Hepatocyte (in vitro differentiated cells): ENCODE measurements at regions not wholly inside any gene's neighbourhood (a gene's known extent, or its start where the extent isn't known, plus 50 kb on each side); places are given as distances from the start of the nearest gene placed in this dataset.

Source experiments
- DNase-seq: peaks from one replicate; pipeline ENCODE4 v3.0.0-alpha.2; 2016; ENCODE audit warnings: low spot score
- H2AFZ ChIP-seq: fragments of 200-600 bp; sonication (generic); 2 replicates; pipeline ENCODE4 v1.6.0; 2016; ENCODE audit warnings: antibody characterized with exemption, mild to moderate bottlenecking
- H3K27ac ChIP-seq: fragments of 200-600 bp; sonication (generic); 2 replicates; pipeline ENCODE4 v1.5.1; 2016; ENCODE audit warnings: mild to moderate bottlenecking
- H3K27me3 ChIP-seq: fragments of 200-600 bp; sonication (generic); 2 replicates; pipeline ENCODE4 v1.6.1; 2016
- H3K36me3 ChIP-seq: fragments of 200-600 bp; sonication (generic); replicated peaks from 2 replicates; pipeline ENCODE4 v1.5.1; 2016; ENCODE audit warnings: low read depth; ENCODE audit not compliant: insufficient read depth
- H3K4me1 ChIP-seq: fragments of 200-600 bp; sonication (generic); 2 replicates; pipeline ENCODE4 v1.5.1; 2016; ENCODE audit warnings: mild to moderate bottlenecking, moderate library complexity; ENCODE audit not compliant: insufficient read depth
- H3K4me2 ChIP-seq: fragments of 200-600 bp; sonication (generic); 2 replicates; pipeline ENCODE4 v1.6.0; 2016
- H3K4me3 ChIP-seq: fragments of 200-600 bp; sonication (generic); 2 replicates; pipeline ENCODE4 v1.5.1; 2016; ENCODE audit warnings: mild to moderate bottlenecking
- H3K79me2 ChIP-seq: fragments of 200-600 bp; sonication (generic); 2 replicates; pipeline ENCODE4 v1.6.0; 2017; ENCODE audit warnings: mild to moderate bottlenecking
- H3K9me2 ChIP-seq: fragments of 200-600 bp; sonication (generic); replicated peaks from 2 replicates; pipeline ENCODE4 v1.6.0; 2017; ENCODE audit warnings: mild to moderate bottlenecking; ENCODE audit not compliant: insufficient read depth
- H3K9me3 ChIP-seq: fragments of 200-600 bp; sonication (generic); 2 replicates; pipeline ENCODE4 v1.5.1; 2016; ENCODE audit warnings: low read depth, mild to moderate bottlenecking
- H4K20me1 ChIP-seq: fragments of 200-600 bp; sonication (generic); 2 replicates; pipeline ENCODE4 v1.6.0; 2016; ENCODE audit warnings: mild to moderate bottlenecking; ENCODE audit not compliant: insufficient read depth, poor library complexity, severe bottlenecking
- EZH2 ChIP-seq: fragments of 200-600 bp; sonication (generic); IDR thresholded peaks from 2 replicates; pipeline ENCODE4 v1.6.1; 2016; ENCODE audit warnings: antibody characterized with exemption, mild to moderate bottlenecking, borderline replicate concordance
- EZH2phosphoT487 ChIP-seq: fragments of 200-600 bp; sonication (generic); IDR thresholded peaks from one replicate; pipeline ENCODE4 v1.6.1; 2018; ENCODE audit warnings: antibody characterized with exemption, mild to moderate bottlenecking, low read depth, moderate library complexity; ENCODE audit not compliant: unreplicated experiment, severe bottlenecking
- WGBS: methylation state at CpG from one replicate; pipeline ENCODE4 v1.1.6; 2016; ENCODE audit warnings: low lambda C conversion rate; ENCODE audit errors: missing lambda C conversion rate; 5-methylcytosine and 5-hydroxymethylcytosine counted together
- TF ChIP-seq, protein P1 (sequence below): fragments of 200-600 bp; sonication (generic); IDR thresholded peaks from 2 replicates; pipeline ENCODE4 v1.5.1; 2016; ENCODE audit warnings: antibody characterized with exemption, mild to moderate bottlenecking; ENCODE audit not compliant: poor library complexity

DNA sequence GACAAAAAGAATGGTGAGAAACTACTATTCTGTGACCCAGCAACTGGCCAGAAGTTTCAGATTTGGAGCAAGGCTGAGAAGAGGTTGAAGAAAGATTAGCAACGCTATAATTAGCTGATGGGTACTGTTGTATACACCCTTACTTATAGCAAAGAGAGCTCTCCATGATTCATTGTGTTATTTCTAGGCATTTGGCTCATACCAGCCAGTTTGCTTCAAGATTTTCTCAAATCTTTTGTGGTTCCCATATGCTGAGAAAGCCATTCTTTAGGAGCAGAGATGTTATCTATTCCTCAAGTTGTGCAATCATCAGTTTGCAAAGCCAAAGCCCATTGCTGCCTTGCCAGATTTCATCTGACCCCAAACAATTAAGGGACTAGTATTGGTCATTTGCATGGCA is 179.4 kb downstream of the ETS1 start:
- H4K20me1 ChIP-seq, result no peaks in the 10 kb centered on the region
- peak overlapping the region; percentile 21 for H3K27ac ChIP-seq
- WGBS, result 68% methylated on average over 1 of the region's 1 CpG
- H3K4me2 ChIP-seq, result no peak overlapping the region
- peaks cover 17% of the 10 kb centered on the region for H3K4me1 ChIP-seq
- H3K9me2 ChIP-seq, result no peaks in the 10 kb centered on the region
- no peak for TF ChIP-seq EZH2
- TF ChIP-seq, protein P1, sequence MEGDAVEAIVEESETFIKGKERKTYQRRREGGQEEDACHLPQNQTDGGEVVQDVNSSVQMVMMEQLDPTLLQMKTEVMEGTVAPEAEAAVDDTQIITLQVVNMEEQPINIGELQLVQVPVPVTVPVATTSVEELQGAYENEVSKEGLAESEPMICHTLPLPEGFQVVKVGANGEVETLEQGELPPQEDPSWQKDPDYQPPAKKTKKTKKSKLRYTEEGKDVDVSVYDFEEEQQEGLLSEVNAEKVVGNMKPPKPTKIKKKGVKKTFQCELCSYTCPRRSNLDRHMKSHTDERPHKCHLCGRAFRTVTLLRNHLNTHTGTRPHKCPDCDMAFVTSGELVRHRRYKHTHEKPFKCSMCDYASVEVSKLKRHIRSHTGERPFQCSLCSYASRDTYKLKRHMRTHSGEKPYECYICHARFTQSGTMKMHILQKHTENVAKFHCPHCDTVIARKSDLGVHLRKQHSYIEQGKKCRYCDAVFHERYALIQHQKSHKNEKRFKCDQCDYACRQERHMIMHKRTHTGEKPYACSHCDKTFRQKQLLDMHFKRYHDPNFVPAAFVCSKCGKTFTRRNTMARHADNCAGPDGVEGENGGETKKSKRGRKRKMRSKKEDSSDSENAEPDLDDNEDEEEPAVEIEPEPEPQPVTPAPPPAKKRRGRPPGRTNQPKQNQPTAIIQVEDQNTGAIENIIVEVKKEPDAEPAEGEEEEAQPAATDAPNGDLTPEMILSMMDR, result no peak
- no peak for TF ChIP-seq EZH2phosphoT487
- H3K36me3 ChIP-seq, result no peaks in the 10 kb centered on the region
- H3K79me2 ChIP-seq, result no peaks in the 10 kb centered on the region
- no peak for DNase-seq
- H3K27me3 ChIP-seq, result no peaks in the 10 kb centered on the region
- H3K9me3 ChIP-seq, result no peaks in the 10 kb centered on the region
- H3K4me3 ChIP-seq, result no peak overlapping the region
- no peak overlapping the region for H2AFZ ChIP-seq

DNA sequence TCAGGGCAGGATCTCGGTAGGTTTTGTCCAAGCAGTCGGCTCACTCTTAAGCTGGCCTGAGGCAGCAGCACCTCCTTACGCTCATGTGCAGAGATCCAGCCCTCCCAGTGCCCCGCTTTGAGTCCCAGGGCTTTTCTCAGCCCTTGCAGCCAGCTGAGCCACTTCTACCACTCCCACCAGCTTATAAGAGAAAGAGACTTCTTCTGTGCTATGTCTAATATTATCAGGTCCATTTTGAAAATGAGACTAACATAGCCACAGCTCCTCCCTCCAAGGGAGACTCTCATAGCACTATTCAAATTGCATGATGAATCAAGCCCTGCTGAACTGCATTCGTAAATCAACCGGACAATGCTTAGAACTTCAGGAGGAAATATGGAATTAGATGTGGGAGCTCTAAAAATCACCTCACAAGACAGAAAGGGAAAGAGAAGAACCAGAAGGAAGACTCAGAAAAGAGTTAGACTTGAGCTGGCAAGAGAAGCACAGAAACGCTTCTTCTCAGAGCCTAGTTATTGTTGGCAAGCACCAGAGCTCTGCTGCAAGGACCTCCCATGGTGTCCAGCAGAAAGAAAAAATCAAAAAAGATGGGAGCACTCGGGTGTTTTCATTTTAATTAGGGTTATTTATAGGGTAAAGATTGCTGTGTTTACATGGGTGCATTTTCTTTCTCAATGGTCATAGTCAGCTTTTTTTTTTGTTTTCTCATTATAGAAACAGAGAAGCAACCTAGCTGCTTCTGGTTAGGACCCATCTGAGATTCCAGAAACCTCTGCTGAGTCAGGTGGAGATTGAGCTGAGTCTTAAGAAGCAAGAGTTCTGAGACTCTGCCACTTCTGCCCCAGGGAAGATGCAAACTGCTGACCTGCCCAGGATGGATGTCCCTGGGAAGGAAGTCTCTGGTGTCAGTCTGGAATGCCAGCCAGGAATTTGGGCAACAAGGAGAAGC is 181.4 kb downstream of the ETS1 start:
- H3K4me3 ChIP-seq, result no peak overlapping the region

DNA sequence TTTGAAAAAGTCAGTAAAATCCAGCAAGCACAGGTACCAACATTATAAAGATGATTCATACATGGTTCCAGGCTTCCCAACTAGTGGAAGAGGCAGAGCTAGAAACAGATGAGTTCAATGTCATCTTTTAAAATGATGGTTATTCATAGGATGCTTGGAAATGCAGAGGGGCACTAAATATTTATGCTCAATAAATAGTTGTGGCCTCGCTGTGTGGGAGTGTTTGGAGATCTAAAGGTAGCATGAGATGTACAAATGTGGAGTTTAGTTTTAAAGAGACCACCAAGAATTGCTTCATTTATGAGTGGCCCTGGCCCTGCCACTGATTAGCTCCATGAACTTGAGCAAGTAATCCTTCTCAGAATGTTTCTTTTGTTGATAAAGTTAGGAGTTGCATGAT is 182.2 kb downstream of the ETS1 start:
- peaks cover 15% of the 10 kb centered on the region for H3K4me1 ChIP-seq
- no peak overlapping the region for H3K27ac ChIP-seq
- 55% methylated on average over 1 of the region's 1 CpG for WGBS
- no peaks in the 10 kb centered on the region for H4K20me1 ChIP-seq
- no peaks in the 10 kb centered on the region for H3K36me3 ChIP-seq
- H3K27me3 ChIP-seq, result no peaks in the 10 kb centered on the region
- no peak overlapping the region for H3K4me3 ChIP-seq
- TF ChIP-seq EZH2 (no peak), EZH2phosphoT487 (no peak)
- TF ChIP-seq, protein P1, result no peak
- no peaks in the 10 kb centered on the region for H3K79me2 ChIP-seq
- no peak for DNase-seq
- H3K9me2 ChIP-seq, result no peaks in the 10 kb centered on the region
- H2AFZ ChIP-seq, result no peak overlapping the region
- no peak overlapping the region for H3K4me2 ChIP-seq
- no peaks in the 10 kb centered on the region for H3K9me3 ChIP-seq

More for the DNA sequence above, 181.4 kb downstream of the ETS1 start:
- no peak overlapping the region for H3K4me2 ChIP-seq
- no peak for DNase-seq
- H2AFZ ChIP-seq, result no peak overlapping the region
- H3K79me2 ChIP-seq, result no peaks in the 10 kb centered on the region
- no peaks in the 10 kb centered on the region for H3K36me3 ChIP-seq
- H3K9me3 ChIP-seq, result no peaks in the 10 kb centered on the region
- WGBS, result 64% methylated on average over 8 of the region's 8 CpGs
- TF ChIP-seq EZH2, result no peak
- TF ChIP-seq, protein P1, result no peak
- TF ChIP-seq EZH2phosphoT487, result no peak
- no peaks in the 10 kb centered on the region for H4K20me1 ChIP-seq
- peaks cover 9% of the 10 kb centered on the region for H3K4me1 ChIP-seq
- no peaks in the 10 kb centered on the region for H3K9me2 ChIP-seq
- H3K27me3 ChIP-seq, result no peaks in the 10 kb centered on the region
- peak overlapping the region; percentile 26 for H3K27ac ChIP-seq
